ENCODE measurements at regions not wholly inside any gene's neighbourhood (a gene's known extent, or its start where the extent isn't known, plus 50 kb on each side); places are given as distances from the start of the nearest gene placed in this dataset.

GRCh38 chr7:156192921-156193320 is 380.7 kb upstream of the SHH start:
- no peak for DNase-seq (ENCODE audit: low read depth in 2 of 3, low spot score in 1 of 3)

- DNase-seq (ENCODE audit: low read depth in 2 of 3, low spot score in 1 of 3), result no peak
Measured at GRCh38 chr7:156191090-156191489, 378.8 kb upstream of the SHH start.

- DNase-seq (ENCODE audit: low read depth in 2 of 3, low spot score in 1 of 3), result no peak
Measured at GRCh38 chr7:156185076-156185475, 372.8 kb upstream of the SHH start.

- no peak for DNase-seq (ENCODE audit: low read depth in 2 of 3, low spot score in 1 of 3)
Measured at GRCh38 chr7:156184164-156184563, 371.9 kb upstream of the SHH start.

GRCh38 chr7:156180451-156181229 is 368.4 kb upstream of the SHH start:
- no peak for DNase-seq (ENCODE audit: low read depth in 2 of 3, low spot score in 1 of 3)

GRCh38 chr7:156179872-156180390 is 367.7 kb upstream of the SHH start:
- no peak for DNase-seq (ENCODE audit: low read depth in 2 of 3, low spot score in 1 of 3)

GRCh38 chr7:156178857-156179256 is 366.6 kb upstream of the SHH start:
- DNase-seq (ENCODE audit: low read depth in 2 of 3, low spot score in 1 of 3), result no peak

GRCh38 chr7:156178214-156178613 is 366.0 kb upstream of the SHH start:
- no peak for DNase-seq (ENCODE audit: low read depth in 2 of 3, low spot score in 1 of 3)

GRCh38 chr7:156177422-156178055 is 365.3 kb upstream of the SHH start:
- no peak for DNase-seq (ENCODE audit: low read depth in 2 of 3, low spot score in 1 of 3)

- no peak for DNase-seq (ENCODE audit: low read depth in 2 of 3, low spot score in 1 of 3)
Measured at GRCh38 chr7:156176039-156176438, 363.8 kb upstream of the SHH start.

GRCh38 chr7:156175003-156175402 is 362.7 kb upstream of the SHH start:
- DNase-seq (ENCODE audit: low read depth in 2 of 3, low spot score in 1 of 3), result no peak

- DNase-seq (ENCODE audit: low read depth in 2 of 3, low spot score in 1 of 3), result no peak
Measured at GRCh38 chr7:156174428-156174827, 362.2 kb upstream of the SHH start.

- no peak for DNase-seq (ENCODE audit: low read depth in 2 of 3, low spot score in 1 of 3)
Measured at GRCh38 chr7:156173748-156174353, 361.6 kb upstream of the SHH start.

- DNase-seq (ENCODE audit: low read depth in 2 of 3, low spot score in 1 of 3), result no peak
Measured at GRCh38 chr7:156173346-156173745, 361.1 kb upstream of the SHH start.

GRCh38 chr7:156172638-156173037 is 360.4 kb upstream of the SHH start:
- no peak for DNase-seq (ENCODE audit: low read depth in 2 of 3, low spot score in 1 of 3)

- DNase-seq (ENCODE audit: low read depth in 2 of 3, low spot score in 1 of 3), result no peak
Measured at GRCh38 chr7:156169474-156170370, 357.5 kb upstream of the SHH start.

GRCh38 chr7:156168434-156168833 is 356.2 kb upstream of the SHH start:
- DNase-seq (ENCODE audit: low read depth in 2 of 3, low spot score in 1 of 3), result no peak

GRCh38 chr7:156167987-156168386 is 355.7 kb upstream of the SHH start:
- DNase-seq (ENCODE audit: low read depth in 2 of 3, low spot score in 1 of 3), result no peak

- DNase-seq (ENCODE audit: low read depth in 2 of 3, low spot score in 1 of 3), result no peak
Measured at GRCh38 chr7:156167417-156167807, 355.1 kb upstream of the SHH start.

- DNase-seq (ENCODE audit: low read depth in 2 of 3, low spot score in 1 of 3), result no peak
Measured at GRCh38 chr7:156166692-156167416, 354.6 kb upstream of the SHH start.

- no peak for DNase-seq (ENCODE audit: low read depth in 2 of 3, low spot score in 1 of 3)
Measured at GRCh38 chr7:156163747-156164146, 351.5 kb upstream of the SHH start.
